WTC11 (cell line): ENCODE measurements at regions not wholly inside any gene's neighbourhood (a gene's known extent, or its start where the extent isn't known, plus 50 kb on each side); places are given as distances from the start of the nearest gene placed in this dataset.
"Not testable (repeated sequence)": the region's sequence is repeated elsewhere in the genome, so short reads cannot be mapped to it uniquely, and the experiment has no call there.

Experiments used
- ATAC-seq: fragments of 200-7000 bp; cut with Tn5 transposase; 2 replicates; pipeline ENCODE4 v1.10.0; 2021; ENCODE audit warnings: mild to moderate bottlenecking, moderate library complexity
- CTCF ChIA-PET: fragments of 300-600 bp; sonication (Branson Sonifier 250); formaldehyde crosslinking; loops from one replicate; lab custom pipeline; 2021; ENCODE audit warnings: antibody characterized with exemption; lab: Charles Lee
- POLR2A ChIA-PET: fragments of 350-600 bp; sonication (Branson Sonifier 250); formaldehyde crosslinking; loops from one replicate; lab custom pipeline; 2021; ENCODE audit warnings: antibody characterized with exemption; lab: Charles Lee
- DNase-seq: peaks from one replicate; pipeline ENCODE4 v3.0.0; 2021; ENCODE audit warnings: low spot score
- H3K27ac Mint-ChIP-seq: 2 replicates; pipeline ENCODE4 v1.8.0; 2021; ENCODE audit warnings: mixed read lengths
- H3K27me3 Mint-ChIP-seq: 2 replicates; pipeline ENCODE4 v1.8.0; 2021; ENCODE audit warnings: low read depth, mild to moderate bottlenecking, moderate library complexity, mixed read lengths
- H3K36me3 Mint-ChIP-seq: 2 replicates; pipeline ENCODE4 v1.8.0; 2021; ENCODE audit warnings: mixed read lengths
- H3K4me1 Mint-ChIP-seq: 2 replicates; pipeline ENCODE4 v1.8.0; 2022; ENCODE audit warnings: mixed read lengths
- H3K4me3 Mint-ChIP-seq: 2 replicates; pipeline ENCODE4 v1.8.0; 2021; ENCODE audit warnings: mild to moderate bottlenecking, moderate library complexity, mixed read lengths
- H3K9me3 Mint-ChIP-seq: 2 replicates; pipeline ENCODE4 v1.8.0; 2021; ENCODE audit warnings: mixed read lengths
- ATF1 ChIP-seq: sonication (generic); formaldehyde crosslinking; IDR thresholded peaks from 2 replicates; pipeline ENCODE4 v1.8.1; 2023; ENCODE audit warnings: mild to moderate bottlenecking, moderate library complexity, missing genetic modification reagents
- CREM ChIP-seq: sonication (generic); formaldehyde crosslinking; IDR thresholded peaks from 2 replicates; pipeline ENCODE4 v1.8.1; 2022; ENCODE audit warnings: mild to moderate bottlenecking, missing genetic modification reagents, moderate library complexity
- ERG ChIP-seq: fragments of 250-450 bp; sonication (Bioruptor Pico); IDR thresholded peaks from 2 replicates; pipeline ENCODE4 v1.8.0; 2021; ENCODE audit warnings: mild to moderate bottlenecking
- ETV6 ChIP-seq: sonication (generic); formaldehyde crosslinking; IDR thresholded peaks from 2 replicates; pipeline ENCODE4 v1.8.1; 2022; ENCODE audit warnings: mild to moderate bottlenecking, missing genetic modification reagents
- FOXP1 ChIP-seq: sonication (generic); formaldehyde crosslinking; IDR thresholded peaks from 2 replicates; pipeline ENCODE4 v1.8.0; 2022; ENCODE audit warnings: missing genetic modification reagents, mild to moderate bottlenecking, moderate library complexity, borderline replicate concordance
- HMGXB4 ChIP-seq: sonication (generic); formaldehyde crosslinking; IDR thresholded peaks from 2 replicates; pipeline ENCODE4 v1.8.1; 2023; ENCODE audit warnings: mild to moderate bottlenecking, moderate library complexity, missing genetic modification reagents
- IRF1 ChIP-seq: sonication (generic); formaldehyde crosslinking; IDR thresholded peaks from 2 replicates; pipeline ENCODE4 v1.8.0; 2023; ENCODE audit warnings: missing genetic modification reagents
- IRF2 ChIP-seq: sonication (generic); formaldehyde crosslinking; IDR thresholded peaks from 2 replicates; pipeline ENCODE4 v1.8.0; 2022; ENCODE audit warnings: low read depth, missing genetic modification reagents, borderline replicate concordance
- NR1H2 ChIP-seq: sonication (generic); formaldehyde crosslinking; IDR thresholded peaks from 2 replicates; pipeline ENCODE4 v1.9.0; 2021; ENCODE audit warnings: mild to moderate bottlenecking, moderate library complexity, missing genetic modification reagents
- OVOL2 ChIP-seq: fragments of 250-450 bp; sonication (Bioruptor Pico); IDR thresholded peaks from 2 replicates; pipeline ENCODE4 v1.9.0; 2021; ENCODE audit warnings: mild to moderate bottlenecking, borderline replicate concordance
- STAT6 ChIP-seq: sonication (generic); formaldehyde crosslinking; conservative IDR thresholded peaks from 2 replicates; pipeline ENCODE4 v1.8.1; 2023; ENCODE audit warnings: mild to moderate bottlenecking, low read depth, missing genetic modification reagents, moderate library complexity
- ZNF121 ChIP-seq: sonication (generic); formaldehyde crosslinking; IDR thresholded peaks from 2 replicates; pipeline ENCODE4 v1.8.0; 2023; ENCODE audit warnings: missing genetic modification reagents
- ZNF219 ChIP-seq: sonication (generic); formaldehyde crosslinking; IDR thresholded peaks from 2 replicates; pipeline ENCODE4 v1.8.0; 2023; ENCODE audit warnings: missing genetic modification reagents, mild to moderate bottlenecking, borderline replicate concordance

GRCh38 chr12:9319842-9320173 lies 111.6 kb upstream of the PZP start:
- ChIA-PET POLR2A (no interaction called here), CTCF (no interaction called here)
- Mint-ChIP-seq H3K27ac (no peak overlapping the region), H3K4me3 (no peak overlapping the region), H3K9me3 (no peaks in the 10 kb centered on the region), H3K27me3 (no peaks in the 10 kb centered on the region), H3K36me3 (no peaks in the 10 kb centered on the region), H3K4me1 (peaks cover 9% of the 10 kb centered on the region)
- DNase-seq = no peak
- TF ChIP-seq NR1H2 (CRISPR knock-in tag) = no peak
- no peak for TF ChIP-seq FOXP1 (CRISPR knock-in tag)
- no peak for TF ChIP-seq ATF1
- no peak for TF ChIP-seq IRF1 (CRISPR knock-in tag)
- no peak for TF ChIP-seq CREM
- TF ChIP-seq ERG = no peak
- TF ChIP-seq ETV6 (CRISPR knock-in tag) = no peak
- no peak for TF ChIP-seq IRF2 (CRISPR knock-in tag)
- no peak for TF ChIP-seq ZNF219 (CRISPR knock-in tag)
- TF ChIP-seq ZNF121 (CRISPR knock-in tag) = no peak
- TF ChIP-seq HMGXB4 (CRISPR knock-in tag) = no peak
- ATAC-seq = no peak

- Mint-ChIP-seq H3K9me3 (no peaks in the 10 kb centered on the region), H3K4me1 (peaks cover 9% of the 10 kb centered on the region), H3K27ac (no peak overlapping the region), H3K36me3 (no peaks in the 10 kb centered on the region), H3K27me3 (no peaks in the 10 kb centered on the region), H3K4me3 (no peak overlapping the region)
- ChIA-PET CTCF (no interaction called here), POLR2A (no interaction called here)
- ATAC-seq (no peak; the same call in 1 of the 2 replicates), DNase-seq (no peak)
- TF ChIP-seq OVOL2 (no peak), STAT6 (no peak), ERG (no peak)
These were observed 111.0 kb upstream of the PZP start for GRCh38 chr12:9319044-9319841.

GRCh38 chr12:9313479-9313878 lies 105.3 kb upstream of the PZP start:
- H3K36me3 Mint-ChIP-seq = peaks cover 15% of the 10 kb centered on the region; the same call in 1 of the 2 replicates
- H3K9me3 Mint-ChIP-seq, H3K4me1 Mint-ChIP-seq, ATAC-seq, DNase-seq, CTCF ChIA-PET, H3K27ac Mint-ChIP-seq, POLR2A ChIA-PET, H3K4me3 Mint-ChIP-seq, H3K27me3 Mint-ChIP-seq: not testable (repeated sequence)

GRCh38 chr12:9312406-9313392 lies 104.5 kb upstream of the PZP start:
- H3K27ac Mint-ChIP-seq, H3K4me1 Mint-ChIP-seq, H3K4me3 Mint-ChIP-seq, ATAC-seq, H3K9me3 Mint-ChIP-seq, DNase-seq, H3K27me3 Mint-ChIP-seq, CTCF ChIA-PET, POLR2A ChIA-PET: not testable (repeated sequence)
- peaks cover 20% of the 10 kb centered on the region; the same call in 1 of the 2 replicates for H3K36me3 Mint-ChIP-seq

GRCh38 chr12:9311454-9311853 lies 103.3 kb upstream of the PZP start:
- H3K36me3 Mint-ChIP-seq = peaks cover 22% of the 10 kb centered on the region; the same call in 1 of the 2 replicates
- H3K4me3 Mint-ChIP-seq, H3K27ac Mint-ChIP-seq, CTCF ChIA-PET, POLR2A ChIA-PET, H3K9me3 Mint-ChIP-seq, H3K27me3 Mint-ChIP-seq, DNase-seq, H3K4me1 Mint-ChIP-seq, ATAC-seq: not testable (repeated sequence)

GRCh38 chr12:9310645-9311044 lies 102.5 kb upstream of the PZP start:
- H3K4me1 Mint-ChIP-seq, H3K9me3 Mint-ChIP-seq, CTCF ChIA-PET: not testable (repeated sequence)

More at GRCh38 chr12:9310645-9311044, 102.5 kb upstream of the PZP start:
- DNase-seq, POLR2A ChIA-PET, H3K27me3 Mint-ChIP-seq, H3K27ac Mint-ChIP-seq, H3K4me3 Mint-ChIP-seq, ATAC-seq: not testable (repeated sequence)
- H3K36me3 Mint-ChIP-seq = peaks cover 22% of the 10 kb centered on the region; the same call in 1 of the 2 replicates
